ENCODE measurements at regions not wholly inside any gene's neighbourhood (a gene's known extent, or its start where the extent isn't known, plus 50 kb on each side); places are given as distances from the start of the nearest gene placed in this dataset.

DNA sequence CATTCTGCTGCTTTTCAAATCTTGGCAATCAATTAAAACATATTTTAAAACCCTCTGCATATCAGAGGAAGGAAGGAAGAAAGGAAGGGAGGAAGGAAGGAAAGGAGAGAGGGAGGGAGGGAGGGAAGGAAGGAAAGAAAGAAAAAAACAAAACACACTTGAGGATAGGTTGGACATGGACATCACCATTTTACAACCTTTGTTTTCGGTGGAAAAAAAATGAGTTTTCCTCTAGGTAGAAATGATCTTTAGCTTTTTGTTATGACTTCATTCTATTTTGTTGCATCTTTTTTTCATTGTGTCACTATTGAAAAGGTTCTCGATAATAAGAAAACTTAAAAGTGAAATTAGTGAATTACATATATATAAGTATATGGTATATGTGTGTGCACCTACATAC, 522.9 kb downstream of the NOVA1 start:
- TF ChIP-seq, protein P1, sequence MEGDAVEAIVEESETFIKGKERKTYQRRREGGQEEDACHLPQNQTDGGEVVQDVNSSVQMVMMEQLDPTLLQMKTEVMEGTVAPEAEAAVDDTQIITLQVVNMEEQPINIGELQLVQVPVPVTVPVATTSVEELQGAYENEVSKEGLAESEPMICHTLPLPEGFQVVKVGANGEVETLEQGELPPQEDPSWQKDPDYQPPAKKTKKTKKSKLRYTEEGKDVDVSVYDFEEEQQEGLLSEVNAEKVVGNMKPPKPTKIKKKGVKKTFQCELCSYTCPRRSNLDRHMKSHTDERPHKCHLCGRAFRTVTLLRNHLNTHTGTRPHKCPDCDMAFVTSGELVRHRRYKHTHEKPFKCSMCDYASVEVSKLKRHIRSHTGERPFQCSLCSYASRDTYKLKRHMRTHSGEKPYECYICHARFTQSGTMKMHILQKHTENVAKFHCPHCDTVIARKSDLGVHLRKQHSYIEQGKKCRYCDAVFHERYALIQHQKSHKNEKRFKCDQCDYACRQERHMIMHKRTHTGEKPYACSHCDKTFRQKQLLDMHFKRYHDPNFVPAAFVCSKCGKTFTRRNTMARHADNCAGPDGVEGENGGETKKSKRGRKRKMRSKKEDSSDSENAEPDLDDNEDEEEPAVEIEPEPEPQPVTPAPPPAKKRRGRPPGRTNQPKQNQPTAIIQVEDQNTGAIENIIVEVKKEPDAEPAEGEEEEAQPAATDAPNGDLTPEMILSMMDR (IDR thresholded peaks at IDR 0.05; ENCODE audit: extremely low read depth, low read depth, low read length) = no peak
- H3K27me3 ChIP-seq (ENCODE audit: insufficient read depth, low read length) = no peaks in the 10 kb centered on the region
- no peaks in the 10 kb centered on the region for H3K79me2 ChIP-seq (ENCODE audit: insufficient read depth, low read length)
- no peaks in the 10 kb centered on the region for H4K20me1 ChIP-seq (ENCODE audit: insufficient read depth, low read length)
- no peaks in the 10 kb centered on the region for H3K36me3 ChIP-seq (ENCODE audit: insufficient read depth, low read length)
- H3K9me3 ChIP-seq (ENCODE audit: low read depth, low read length) = no peaks in the 10 kb centered on the region
- DNase-seq (ENCODE audit: insufficient read length, low spot score, missing footprints) = no peak
- H3K27ac ChIP-seq (ENCODE audit: low read depth, low read length) = no peak overlapping the region
- no peaks in the 10 kb centered on the region for H3K4me1 ChIP-seq (ENCODE audit: insufficient read depth, low read length)
- H2AFZ ChIP-seq (ENCODE audit: low read length) = no peak overlapping the region
- H3K4me3 ChIP-seq (ENCODE audit: insufficient read depth, low read length) = no peak overlapping the region
- no peak overlapping the region for H3K4me2 ChIP-seq (ENCODE audit: insufficient read depth, low read length)

DNA sequence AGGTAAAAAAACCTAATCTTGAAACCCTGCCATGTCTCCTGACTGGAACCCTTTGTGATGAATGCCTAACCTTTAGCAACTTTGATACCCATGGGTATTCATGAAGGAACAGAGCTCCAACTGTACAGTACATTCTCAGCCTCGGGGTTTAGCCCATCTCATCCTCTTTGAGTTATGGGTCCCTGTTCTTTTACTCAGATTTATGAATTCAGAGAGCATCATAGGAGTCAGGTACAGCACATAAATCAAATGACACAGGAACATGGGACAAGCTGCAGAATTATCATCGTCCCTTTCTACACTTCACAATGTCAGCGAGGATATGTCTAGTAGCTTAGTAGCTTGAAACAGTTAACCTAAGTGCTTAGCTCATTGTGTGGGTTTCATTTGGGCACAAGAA, 527.4 kb downstream of the NOVA1 start:
- no peaks in the 10 kb centered on the region for H3K9me3 ChIP-seq (ENCODE audit: low read depth, low read length)
- no peaks in the 10 kb centered on the region for H4K20me1 ChIP-seq (ENCODE audit: insufficient read depth, low read length)
- H3K27ac ChIP-seq (ENCODE audit: low read depth, low read length) = no peak overlapping the region
- TF ChIP-seq, protein P1 (IDR thresholded peaks at IDR 0.05; ENCODE audit: extremely low read depth, low read depth, low read length) = no peak
- no peak for DNase-seq (ENCODE audit: insufficient read length, low spot score, missing footprints)
- H3K79me2 ChIP-seq (ENCODE audit: insufficient read depth, low read length) = no peaks in the 10 kb centered on the region
- H3K4me3 ChIP-seq (ENCODE audit: insufficient read depth, low read length) = no peak overlapping the region
- no peak overlapping the region for H3K4me2 ChIP-seq (ENCODE audit: insufficient read depth, low read length)
- no peaks in the 10 kb centered on the region for H3K27me3 ChIP-seq (ENCODE audit: insufficient read depth, low read length)
- H2AFZ ChIP-seq (ENCODE audit: low read length) = no peak overlapping the region
- H3K36me3 ChIP-seq (ENCODE audit: insufficient read depth, low read length) = no peaks in the 10 kb centered on the region
- H3K4me1 ChIP-seq (ENCODE audit: insufficient read depth, low read length) = no peaks in the 10 kb centered on the region

DNA sequence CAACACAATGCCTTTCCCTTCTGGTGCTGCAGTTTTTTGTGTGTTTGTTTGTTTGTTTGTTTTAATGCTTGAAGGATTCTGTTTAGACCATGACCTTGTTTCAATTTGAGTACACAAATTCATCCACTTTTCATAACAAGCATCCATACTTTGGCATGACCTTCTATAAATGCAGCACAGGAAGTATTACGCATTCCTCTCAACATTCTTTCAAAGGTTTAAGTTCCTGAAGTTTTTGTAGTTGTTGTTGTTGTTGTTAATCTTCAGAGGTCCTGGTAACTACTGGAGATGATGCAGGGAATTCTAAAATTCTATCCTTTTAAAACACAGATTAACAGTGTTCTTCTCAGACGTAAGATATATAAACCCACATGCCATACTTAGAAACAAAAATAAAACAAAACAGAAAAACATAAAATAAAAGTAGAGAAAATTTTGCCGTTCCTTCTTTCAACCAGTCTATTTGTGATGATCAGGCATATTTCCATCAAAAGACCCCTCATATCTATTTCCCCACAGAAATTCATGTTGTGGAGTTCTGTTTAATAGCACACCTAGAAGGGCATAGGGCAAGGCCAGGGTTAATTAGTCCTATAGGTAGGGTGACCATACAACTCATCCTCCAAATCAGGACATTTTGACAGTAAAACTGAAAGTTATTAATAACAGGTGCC, 529.9 kb downstream of the NOVA1 start:
- no peaks in the 10 kb centered on the region for H3K4me1 ChIP-seq (ENCODE audit: insufficient read depth, low read length)
- H3K9me3 ChIP-seq (ENCODE audit: low read depth, low read length) = no peaks in the 10 kb centered on the region
- no peaks in the 10 kb centered on the region for H3K27me3 ChIP-seq (ENCODE audit: insufficient read depth, low read length)
- no peak for DNase-seq (ENCODE audit: insufficient read length, low spot score, missing footprints)
- TF ChIP-seq, protein P1 (IDR thresholded peaks at IDR 0.05; ENCODE audit: extremely low read depth, low read depth, low read length) = no peak
- H2AFZ ChIP-seq (ENCODE audit: low read length) = no peak overlapping the region
- H3K4me2 ChIP-seq (ENCODE audit: insufficient read depth, low read length) = no peak overlapping the region
- no peaks in the 10 kb centered on the region for H4K20me1 ChIP-seq (ENCODE audit: insufficient read depth, low read length)
- no peaks in the 10 kb centered on the region for H3K36me3 ChIP-seq (ENCODE audit: insufficient read depth, low read length)
- no peak overlapping the region for H3K27ac ChIP-seq (ENCODE audit: low read depth, low read length)
- H3K79me2 ChIP-seq (ENCODE audit: insufficient read depth, low read length) = no peaks in the 10 kb centered on the region
- H3K4me3 ChIP-seq (ENCODE audit: insufficient read depth, low read length) = no peak overlapping the region

DNA sequence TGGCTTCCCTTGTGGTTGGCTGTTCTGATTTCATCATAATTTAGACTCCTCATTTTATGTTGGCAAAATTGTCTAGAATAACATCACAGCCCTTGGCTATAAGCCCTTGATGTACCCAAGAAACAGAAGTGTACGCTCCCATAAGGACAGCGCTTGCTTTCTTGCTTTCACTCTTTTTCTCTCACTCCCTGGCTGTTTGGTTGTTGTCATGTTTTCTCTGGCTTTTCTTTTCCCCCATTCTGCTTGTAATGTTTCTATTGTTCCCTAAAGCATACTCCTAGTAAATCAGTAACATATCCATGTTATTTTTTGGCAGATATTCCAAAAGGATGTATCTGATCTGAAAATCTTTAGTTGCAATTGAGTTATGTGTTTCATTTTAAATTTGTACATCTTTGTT, 530.5 kb downstream of the NOVA1 start:
- Histone ChIP-seq H2AFZ (ENCODE audit: low read length) (no peak overlapping the region), H3K9me3 (ENCODE audit: low read depth, low read length) (no peaks in the 10 kb centered on the region)
- TF ChIP-seq, protein P1 (IDR thresholded peaks at IDR 0.05; ENCODE audit: extremely low read depth, low read depth, low read length) = no peak

More for the DNA sequence above, 530.5 kb downstream of the NOVA1 start:
- Histone ChIP-seq H3K4me1 (ENCODE audit: insufficient read depth, low read length) (no peaks in the 10 kb centered on the region), H3K79me2 (ENCODE audit: insufficient read depth, low read length) (no peaks in the 10 kb centered on the region), H3K27me3 (ENCODE audit: insufficient read depth, low read length) (no peaks in the 10 kb centered on the region), H3K4me3 (ENCODE audit: insufficient read depth, low read length) (no peak overlapping the region), H4K20me1 (ENCODE audit: insufficient read depth, low read length) (no peaks in the 10 kb centered on the region), H3K4me2 (ENCODE audit: insufficient read depth, low read length) (no peak overlapping the region), H3K36me3 (ENCODE audit: insufficient read depth, low read length) (no peaks in the 10 kb centered on the region), H3K27ac (ENCODE audit: low read depth, low read length) (no peak overlapping the region)
- no peak for DNase-seq (ENCODE audit: insufficient read length, low spot score, missing footprints)
